Peyer's patch (tissue), 4 donors: ENCODE measurements at regions not wholly inside any gene's neighbourhood (a gene's known extent, or its start where the extent isn't known, plus 50 kb on each side); places are given as distances from the start of the nearest gene placed in this dataset.

ENCODE experiments used
- CTCF ChIP-seq, 6 experiments: fragments of 450-650 bp in 4 of 6; fragments of 200-600 bp in 2 of 6; sonication (generic) in 1 of 6; IDR thresholded peaks; one replicate each; pipeline ENCODE4 v1.5.1; 2017 to 2019; ENCODE audit warnings: antibody characterized with exemption in 6 of 6, mild to moderate bottlenecking in 3 of 6, moderate library complexity in 1 of 6
- POLR2A ChIP-seq, 2 donors: fragments of 450-650 bp; IDR thresholded peaks; one replicate each; pipeline ENCODE4 v1.5.1; 2017; ENCODE audit warnings: antibody characterized with exemption in 2 of 2, mild to moderate bottlenecking in 2 of 2, moderate library complexity in 2 of 2

- TF ChIP-seq CTCF (IDR thresholded peaks at IDR 0.05), result no peak
- TF ChIP-seq POLR2A (IDR thresholded peaks at IDR 0.05), result no peak
Observed at GRCh38 chr12:19058235-19059021, 71.1 kb upstream of the PLEKHA5 start.
